COLO668 (cell line): ENCODE measurements at regions not wholly inside any gene's neighbourhood (a gene's known extent, or its start where the extent isn't known, plus 50 kb on each side); places are given as distances from the start of the nearest gene placed in this dataset.
"Not testable (repeated sequence)": the region's sequence is repeated elsewhere in the genome, so short reads cannot be mapped to it uniquely, and the experiment has no call there.

Experiments used
- DNase-seq: peaks from one replicate; lab custom pipeline; 2025; ENCODE audit not compliant: unreplicated experiment; lab: John Stamatoyannopoulos, UW

GRCh38 chr10:28892818-28893547 is 215.7 kb downstream of the BAMBI start:
- DNase-seq, result no peak

- DNase-seq, result no peak
Measured at GRCh38 chr10:28894146-28894545, 216.8 kb downstream of the BAMBI start.

- not testable (repeated sequence) for DNase-seq
Measured at GRCh38 chr10:28895671-28896070, 218.3 kb downstream of the BAMBI start.

GRCh38 chr10:28896791-28897409 is 219.6 kb downstream of the BAMBI start:
- DNase-seq, result not testable (repeated sequence)

- no peak for DNase-seq
Measured at GRCh38 chr10:28897617-28898464, 220.5 kb downstream of the BAMBI start.

- DNase-seq, result no peak
Measured at GRCh38 chr10:28902215-28902614, 224.9 kb downstream of the BAMBI start.

- no peak for DNase-seq
Measured at GRCh38 chr10:28903063-28903462, 225.7 kb downstream of the BAMBI start.

- DNase-seq, result no peak
Measured at GRCh38 chr10:28903736-28904135, 226.4 kb downstream of the BAMBI start.

- DNase-seq, result no peak
Measured at GRCh38 chr10:28905371-28905770, 228.1 kb downstream of the BAMBI start.

GRCh38 chr10:28906011-28906411 is 228.7 kb downstream of the BAMBI start:
- DNase-seq, result no peak

- no peak for DNase-seq
Measured at GRCh38 chr10:28906415-28906814, 229.1 kb downstream of the BAMBI start.

GRCh38 chr10:28906934-28907333 is 229.6 kb downstream of the BAMBI start:
- DNase-seq, result no peak

GRCh38 chr10:28909875-28910274 is 232.6 kb downstream of the BAMBI start:
- DNase-seq, result no peak

GRCh38 chr10:28910956-28911355 is 233.6 kb downstream of the BAMBI start:
- no peak for DNase-seq

- DNase-seq, result not testable (repeated sequence)
Measured at GRCh38 chr10:28911511-28911910, 234.2 kb downstream of the BAMBI start.

GRCh38 chr10:28912017-28912783 is 234.9 kb downstream of the BAMBI start:
- DNase-seq, result no peak

GRCh38 chr10:28913436-28914237 is 236.3 kb downstream of the BAMBI start:
- DNase-seq, result no peak

GRCh38 chr10:28914701-28915100 is 237.4 kb downstream of the BAMBI start:
- no peak for DNase-seq

GRCh38 chr10:28915989-28916588 is 238.8 kb downstream of the BAMBI start:
- DNase-seq, result no peak

- DNase-seq, result no peak
Measured at GRCh38 chr10:28920091-28920490, 242.8 kb downstream of the BAMBI start.
